Left ventricle myocardium inferior (tissue), 1 donor: ENCODE measurements at regions not wholly inside any gene's neighbourhood (a gene's known extent, or its start where the extent isn't known, plus 50 kb on each side); places are given as distances from the start of the nearest gene placed in this dataset.

Experiments
- DNase-seq: peaks from one replicate; pipeline ENCODE4 v3.0.0-alpha.2; 2020
- H3K27ac ChIP-seq: fragments of 200-600 bp; replicated peaks from 2 replicates; pipeline ENCODE4 v1.8.0; 2021
- H3K27me3 ChIP-seq: fragments of 200-600 bp; 2 replicates; pipeline ENCODE4 v1.8.0; 2021; ENCODE audit warnings: low read depth
- H3K36me3 ChIP-seq: fragments of 200-600 bp; 2 replicates; pipeline ENCODE4 v1.8.0; 2021
- H3K4me1 ChIP-seq: fragments of 200-600 bp; 2 replicates; pipeline ENCODE4 v1.8.0; 2021
- H3K4me3 ChIP-seq: fragments of 200-600 bp; 2 replicates; pipeline ENCODE4 v1.8.0; 2021; ENCODE audit warnings: mild to moderate bottlenecking, moderate library complexity
- H3K9me3 ChIP-seq: fragments of 200-600 bp; replicated peaks from 2 replicates; pipeline ENCODE4 v1.8.0; 2021
- CTCF ChIP-seq: fragments of 200-600 bp; IDR thresholded peaks from 2 replicates; pipeline ENCODE4 v1.8.0; 2021; ENCODE audit warnings: antibody characterized with exemption, mild to moderate bottlenecking, borderline replicate concordance
- intact Hi-C: fragments of 100-400 bp; cut with micrococcal nuclease; formaldehyde crosslinking; loops from one replicate; pipeline ENCODE4 v1.11.0; 2022
- donor health status: DM: no; HTN: yes; CAD: no; lungs with severe emphysema.

GRCh38 chr5:159697530-159697929 is 218.8 kb upstream of the ADRA1B start:
- Histone ChIP-seq H3K36me3 (no peaks in the 10 kb centered on the region), H3K4me3 (no peak overlapping the region), H3K27ac (no peak overlapping the region), H3K4me1 (no peaks in the 10 kb centered on the region), H3K9me3 (peaks cover 19% of the 10 kb centered on the region), H3K27me3 (no peaks in the 10 kb centered on the region)
- intact Hi-C loops, result no loop called here
- DNase-seq, result no peak
- TF ChIP-seq CTCF, result no peak

- no peaks in the 10 kb centered on the region for H3K4me1 ChIP-seq
- H3K36me3 ChIP-seq, result no peaks in the 10 kb centered on the region
- H3K9me3 ChIP-seq, result peaks cover 12% of the 10 kb centered on the region
- intact Hi-C loops, result no loop called here
- TF ChIP-seq CTCF, result no peak
- no peaks in the 10 kb centered on the region for H3K27me3 ChIP-seq
- H3K4me3 ChIP-seq, result no peak overlapping the region
- no peak for DNase-seq
- no peak overlapping the region for H3K27ac ChIP-seq
Measured at GRCh38 chr5:159698322-159698721, 218.0 kb upstream of the ADRA1B start.

GRCh38 chr5:159700016-159700415 is 216.3 kb upstream of the ADRA1B start:
- no peaks in the 10 kb centered on the region for H3K27me3 ChIP-seq
- DNase-seq, result no peak
- H3K36me3 ChIP-seq, result no peaks in the 10 kb centered on the region
- TF ChIP-seq CTCF, result no peak
- H3K9me3 ChIP-seq, result no peaks in the 10 kb centered on the region
- H3K27ac ChIP-seq, result no peak overlapping the region
- no peak overlapping the region for H3K4me3 ChIP-seq
- no peaks in the 10 kb centered on the region for H3K4me1 ChIP-seq
- intact Hi-C loops, result no loop called here

DNA sequence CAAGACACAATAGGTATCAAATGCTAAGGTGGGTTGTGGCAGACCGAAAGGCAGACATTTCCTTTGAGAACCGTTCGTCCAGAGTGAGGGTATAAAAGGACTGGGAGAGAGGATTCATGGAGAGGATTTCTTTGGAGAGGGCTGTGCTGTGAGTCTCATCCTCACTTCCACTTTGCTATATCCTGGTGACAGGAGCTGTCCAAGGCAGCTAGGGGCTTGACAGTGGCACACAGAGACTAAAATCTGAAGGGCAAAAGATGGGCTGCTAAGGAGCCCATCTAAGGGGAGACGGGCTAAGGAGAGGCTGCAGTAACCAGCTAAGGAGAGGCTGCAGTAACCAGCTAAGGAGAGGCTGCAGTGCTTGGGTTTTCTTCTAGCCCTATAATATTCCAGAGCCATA is 214.0 kb upstream of the ADRA1B start:
- Histone ChIP-seq H3K9me3 (peaks cover 5% of the 10 kb centered on the region), H3K27ac (no peak overlapping the region), H3K27me3 (no peaks in the 10 kb centered on the region), H3K36me3 (no peaks in the 10 kb centered on the region), H3K4me3 (no peak overlapping the region), H3K4me1 (no peaks in the 10 kb centered on the region)
- intact Hi-C loops, result no loop called here
- no peak for DNase-seq
- TF ChIP-seq CTCF, result no peak

GRCh38 chr5:159702826-159703225 is 213.5 kb upstream of the ADRA1B start:
- peaks cover 10% of the 10 kb centered on the region for H3K9me3 ChIP-seq
- H3K4me1 ChIP-seq, result no peaks in the 10 kb centered on the region
- no peaks in the 10 kb centered on the region for H3K27me3 ChIP-seq
- no peak for DNase-seq
- no peak overlapping the region for H3K4me3 ChIP-seq
- H3K27ac ChIP-seq, result no peak overlapping the region
- intact Hi-C loops, result no loop called here
- H3K36me3 ChIP-seq, result no peaks in the 10 kb centered on the region
- no peak for TF ChIP-seq CTCF

- no peak for DNase-seq
- peaks cover 23% of the 10 kb centered on the region for H3K9me3 ChIP-seq
- H3K4me3 ChIP-seq, result no peak overlapping the region
- intact Hi-C loops, result no loop called here
- no peaks in the 10 kb centered on the region for H3K36me3 ChIP-seq
- no peaks in the 10 kb centered on the region for H3K27me3 ChIP-seq
- no peak for TF ChIP-seq CTCF
- H3K27ac ChIP-seq, result no peak overlapping the region
- H3K4me1 ChIP-seq, result no peaks in the 10 kb centered on the region
Measured at GRCh38 chr5:159704160-159704559, 212.1 kb upstream of the ADRA1B start.
